ENCODE measurements at regions not wholly inside any gene's neighbourhood (a gene's known extent, or its start where the extent isn't known, plus 50 kb on each side); places are given as distances from the start of the nearest gene placed in this dataset.

DNA sequence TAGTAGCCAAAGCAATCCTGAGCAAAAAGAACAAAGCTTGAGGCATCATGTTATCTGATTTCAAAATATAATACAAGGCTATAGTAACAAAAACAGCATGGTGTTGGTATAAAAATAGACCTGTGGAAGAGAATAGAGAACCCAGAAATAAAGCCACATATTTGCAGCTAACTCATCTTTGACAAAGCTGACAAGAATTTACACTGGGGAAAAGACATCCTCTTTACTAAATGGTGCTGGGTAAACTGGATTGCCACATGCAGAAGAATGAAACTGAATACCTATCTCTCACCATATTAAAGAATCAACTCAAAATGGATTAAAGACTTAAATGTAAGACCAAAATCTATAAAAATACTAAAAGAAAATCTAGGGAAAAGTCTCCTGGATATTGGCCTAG is 59.5 kb upstream of the CD55 start:
- no peak for TF ChIP-seq POLR2A (IDR thresholded peaks at IDR 0.05)
- TF ChIP-seq, protein P1, sequence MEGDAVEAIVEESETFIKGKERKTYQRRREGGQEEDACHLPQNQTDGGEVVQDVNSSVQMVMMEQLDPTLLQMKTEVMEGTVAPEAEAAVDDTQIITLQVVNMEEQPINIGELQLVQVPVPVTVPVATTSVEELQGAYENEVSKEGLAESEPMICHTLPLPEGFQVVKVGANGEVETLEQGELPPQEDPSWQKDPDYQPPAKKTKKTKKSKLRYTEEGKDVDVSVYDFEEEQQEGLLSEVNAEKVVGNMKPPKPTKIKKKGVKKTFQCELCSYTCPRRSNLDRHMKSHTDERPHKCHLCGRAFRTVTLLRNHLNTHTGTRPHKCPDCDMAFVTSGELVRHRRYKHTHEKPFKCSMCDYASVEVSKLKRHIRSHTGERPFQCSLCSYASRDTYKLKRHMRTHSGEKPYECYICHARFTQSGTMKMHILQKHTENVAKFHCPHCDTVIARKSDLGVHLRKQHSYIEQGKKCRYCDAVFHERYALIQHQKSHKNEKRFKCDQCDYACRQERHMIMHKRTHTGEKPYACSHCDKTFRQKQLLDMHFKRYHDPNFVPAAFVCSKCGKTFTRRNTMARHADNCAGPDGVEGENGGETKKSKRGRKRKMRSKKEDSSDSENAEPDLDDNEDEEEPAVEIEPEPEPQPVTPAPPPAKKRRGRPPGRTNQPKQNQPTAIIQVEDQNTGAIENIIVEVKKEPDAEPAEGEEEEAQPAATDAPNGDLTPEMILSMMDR (IDR thresholded peaks at IDR 0.05) = no peak
